ENCODE measurements at regions not wholly inside any gene's neighbourhood (a gene's known extent, or its start where the extent isn't known, plus 50 kb on each side); places are given as distances from the start of the nearest gene placed in this dataset.
A peak's percentile ranks its signal among the peaks of the same experiment; 100 is the strongest.

- Histone ChIP-seq H3K27ac (ENCODE audit: low read depth, low read length) (no peak overlapping the region), H3K9me2 (ENCODE audit: insufficient read depth) (no peaks in the 10 kb centered on the region), H4K20me1 (ENCODE audit: insufficient read depth) (no peaks in the 10 kb centered on the region), H3K27me3 (ENCODE audit: insufficient read depth, low read length) (no peaks in the 10 kb centered on the region), H3K4me1 (ENCODE audit: control insufficient read depth in 1 of 2, insufficient read depth in 2 of 2, low read length in 2 of 2) (peaks cover 0 to 4% of the 10 kb centered on the region in 2 experiments; a peak in 1 of 4 replicates), H3K36me3 (ENCODE audit: control insufficient read depth in 1 of 2, insufficient read depth in 2 of 2, low read length in 2 of 2) (no peaks in the 10 kb centered on the region), H3K4me2 (ENCODE audit: low read length) (no peak overlapping the region), H3K4me3 (replicated peaks in 1 of 2; ENCODE audit: low read depth in 1 of 2, low read length in 2 of 2) (no peak overlapping the region), H2AFZ (ENCODE audit: low read depth, low read length, poor library complexity, severe bottlenecking) (no peak overlapping the region), H3K79me2 (ENCODE audit: insufficient read depth, low read length) (no peaks in the 10 kb centered on the region), H3K9me3 (ENCODE audit: control insufficient read depth in 1 of 2, insufficient read depth in 1 of 2, low read depth in 1 of 2, low read length in 2 of 2) (no peaks in the 10 kb centered on the region), H3K9ac (ENCODE audit: low read length) (no peak overlapping the region)
- POLR2A ChIA-PET: no interaction called here
- DNase-seq (ENCODE audit: low read depth, low spot score) (no peak), ATAC-seq (no peak)
- TF ChIP-seq SRF (IDR thresholded peaks at IDR 0.05; ENCODE audit: low read depth) (no peak), MAX (IDR thresholded peaks at IDR 0.05) (no peak), REST (IDR thresholded peaks at IDR 0.05; ENCODE audit: low read depth) (peak; percentile 6; the same call in 1 of the 2 replicates)
- CTCF ChIA-PET: no interaction called here
- intact Hi-C loops (cut with micrococcal nuclease): no loop called here
- BruUV-seq (replicated peaks): no TSS peak
- RAD21 ChIA-PET (ENCODE audit: low non-redundant PET in 1 of 2, low total read pairs in 2 of 2, uncharacterized antibody in 2 of 2, unreplicated experiment in 2 of 2): no interaction called here
These were observed 210.6 kb downstream of the ARL4A start for GRCh38 chr7:12898004-12898403.

GRCh38 chr7:12898620-12899019 is 211.2 kb downstream of the ARL4A start:
- CTCF ChIA-PET: no interaction called here
- TF ChIP-seq ZBTB33 (IDR thresholded peaks at IDR 0.05; ENCODE audit: extremely low read depth, insufficient replicate concordance, low read length): no peak
- no peak for TF ChIP-seq ZNF274 (IDR thresholded peaks at IDR 0.05; ENCODE audit: low read depth, low read length)
- TF ChIP-seq CTCF (IDR thresholded peaks at IDR 0.05 in 2 of 3, conservative IDR thresholded peaks at IDR 0.05 in 1 of 3; ENCODE audit: borderline replicate concordance in 1 of 3, insufficient read depth in 1 of 3, low read depth in 2 of 3, low read length in 2 of 3): no peak
- no peak for TF ChIP-seq ZFX (IDR thresholded peaks at IDR 0.05)
- TF ChIP-seq CEBPB (IDR thresholded peaks at IDR 0.05; ENCODE audit: low read depth): no peak
- no peak for TF ChIP-seq FOSL1 (IDR thresholded peaks at IDR 0.05; ENCODE audit: low read depth)
- TF ChIP-seq ELF1 (IDR thresholded peaks at IDR 0.05; ENCODE audit: borderline replicate concordance, low read depth): no peak
- no peak for TF ChIP-seq ATF3 (IDR thresholded peaks at IDR 0.05)
- TF ChIP-seq RAD21 (IDR thresholded peaks at IDR 0.05; ENCODE audit: low read depth): no peak
- no peak for TF ChIP-seq YY1 (IDR thresholded peaks at IDR 0.05; ENCODE audit: extremely low read depth, insufficient replicate concordance, low read depth, low read length)

More at GRCh38 chr7:12898620-12899019, 211.2 kb downstream of the ARL4A start:
- Histone ChIP-seq H3K4me1 (ENCODE audit: control insufficient read depth in 1 of 2, insufficient read depth in 2 of 2, low read length in 2 of 2) (peaks cover 0 to 4% of the 10 kb centered on the region in 2 experiments; a peak in 1 of 4 replicates), H3K79me2 (ENCODE audit: insufficient read depth, low read length) (no peaks in the 10 kb centered on the region), H3K9me2 (ENCODE audit: insufficient read depth) (no peaks in the 10 kb centered on the region), H4K20me1 (ENCODE audit: insufficient read depth) (no peaks in the 10 kb centered on the region), H3K4me2 (ENCODE audit: low read length) (no peak overlapping the region), H3K36me3 (ENCODE audit: control insufficient read depth in 1 of 2, insufficient read depth in 2 of 2, low read length in 2 of 2) (no peaks in the 10 kb centered on the region), H3K9me3 (ENCODE audit: control insufficient read depth in 1 of 2, insufficient read depth in 1 of 2, low read depth in 1 of 2, low read length in 2 of 2) (no peaks in the 10 kb centered on the region), H3K9ac (ENCODE audit: low read length) (no peak overlapping the region), H3K27me3 (ENCODE audit: insufficient read depth, low read length) (no peaks in the 10 kb centered on the region), H3K4me3 (replicated peaks in 1 of 2; ENCODE audit: low read depth in 1 of 2, low read length in 2 of 2) (no peak overlapping the region), H3K27ac (ENCODE audit: low read depth, low read length) (no peak overlapping the region), H2AFZ (ENCODE audit: low read depth, low read length, poor library complexity, severe bottlenecking) (no peak overlapping the region)
- intact Hi-C loops (cut with micrococcal nuclease): no loop called here
- DNase-seq (ENCODE audit: low read depth, low spot score) (no peak), ATAC-seq (no peak)
- POLR2A ChIA-PET: no interaction called here
- BruUV-seq (replicated peaks): no TSS peak
- RAD21 ChIA-PET (ENCODE audit: low non-redundant PET in 1 of 2, low total read pairs in 2 of 2, uncharacterized antibody in 2 of 2, unreplicated experiment in 2 of 2): no interaction called here

All from HCT116 (cell line).